ENCODE measurements at regions not wholly inside any gene's neighbourhood (a gene's known extent, or its start where the extent isn't known, plus 50 kb on each side); places are given as distances from the start of the nearest gene placed in this dataset.

DNA sequence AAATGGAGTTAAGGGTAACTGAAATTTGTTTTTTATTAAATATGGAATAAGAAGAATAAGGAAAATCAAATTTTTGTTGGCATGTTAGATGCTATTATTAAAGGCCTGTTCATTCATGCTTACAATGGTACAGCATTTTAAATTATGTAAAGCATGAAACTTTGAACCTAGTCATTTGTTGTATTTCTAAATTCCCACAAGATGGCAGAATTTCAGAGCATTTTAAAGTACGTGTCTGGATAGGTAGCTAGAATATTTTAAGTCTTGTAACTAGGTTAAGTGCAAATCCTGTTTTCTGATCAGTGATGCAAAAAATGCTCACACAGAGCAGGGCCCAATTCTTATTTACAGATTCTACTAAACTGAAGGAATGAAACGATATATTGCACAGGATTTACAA lies 585.6 kb upstream of the MIS18BP1 start:
- no peak for DNase-seq
- Histone ChIP-seq H3K4me1 (ENCODE audit: insufficient read depth) (no peaks in the 10 kb centered on the region), H3K9me3 (no peaks in the 10 kb centered on the region), H3K27me3 (no peaks in the 10 kb centered on the region), H3K36me3 (no peaks in the 10 kb centered on the region), H3K4me3 (no peak overlapping the region), H3K27ac (no peak overlapping the region)
- 14 to 29% (median 21%) methylated on average over 2 of the region's 2 CpGs for WGBS, 3 donors
- intact Hi-C loops (cut with DNase I): no loop called here
- TF ChIP-seq, protein P1, sequence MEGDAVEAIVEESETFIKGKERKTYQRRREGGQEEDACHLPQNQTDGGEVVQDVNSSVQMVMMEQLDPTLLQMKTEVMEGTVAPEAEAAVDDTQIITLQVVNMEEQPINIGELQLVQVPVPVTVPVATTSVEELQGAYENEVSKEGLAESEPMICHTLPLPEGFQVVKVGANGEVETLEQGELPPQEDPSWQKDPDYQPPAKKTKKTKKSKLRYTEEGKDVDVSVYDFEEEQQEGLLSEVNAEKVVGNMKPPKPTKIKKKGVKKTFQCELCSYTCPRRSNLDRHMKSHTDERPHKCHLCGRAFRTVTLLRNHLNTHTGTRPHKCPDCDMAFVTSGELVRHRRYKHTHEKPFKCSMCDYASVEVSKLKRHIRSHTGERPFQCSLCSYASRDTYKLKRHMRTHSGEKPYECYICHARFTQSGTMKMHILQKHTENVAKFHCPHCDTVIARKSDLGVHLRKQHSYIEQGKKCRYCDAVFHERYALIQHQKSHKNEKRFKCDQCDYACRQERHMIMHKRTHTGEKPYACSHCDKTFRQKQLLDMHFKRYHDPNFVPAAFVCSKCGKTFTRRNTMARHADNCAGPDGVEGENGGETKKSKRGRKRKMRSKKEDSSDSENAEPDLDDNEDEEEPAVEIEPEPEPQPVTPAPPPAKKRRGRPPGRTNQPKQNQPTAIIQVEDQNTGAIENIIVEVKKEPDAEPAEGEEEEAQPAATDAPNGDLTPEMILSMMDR (IDR thresholded peaks at IDR 0.05): no peak
- TF ChIP-seq POLR2A (IDR thresholded peaks at IDR 0.05) (no peak), EP300 (IDR thresholded peaks at IDR 0.05) (no peak)

DNA sequence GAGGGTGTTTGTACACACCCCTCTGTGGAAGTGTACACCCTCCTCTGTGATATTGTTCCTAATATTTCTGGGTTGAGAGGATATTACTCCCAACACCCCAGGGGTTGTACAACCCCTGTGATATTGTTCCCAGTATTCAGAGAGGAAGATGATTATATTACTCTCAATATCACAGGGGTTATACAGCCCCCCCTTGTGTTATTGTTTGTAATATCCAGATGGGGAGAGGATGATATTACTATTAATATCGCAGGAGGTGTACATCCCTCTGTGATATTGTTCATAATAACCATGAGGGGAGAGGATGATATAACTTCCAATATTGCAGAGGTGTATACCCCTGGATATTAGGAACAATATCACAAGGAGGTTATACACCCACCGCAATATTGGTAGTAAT lies 566.1 kb upstream of the MIS18BP1 start:
- no peak for TF ChIP-seq EP300 (IDR thresholded peaks at IDR 0.05)
- TF ChIP-seq, protein P1 (IDR thresholded peaks at IDR 0.05): no peak
- TF ChIP-seq POLR2A (IDR thresholded peaks at IDR 0.05): no peak
- 91 to 97% (median 96%) methylated on average over 2 of the region's 2 CpGs for WGBS, 3 donors
- DNase-seq: no peak
- intact Hi-C loops (cut with DNase I): no loop called here
- no peaks in the 10 kb centered on the region for H3K27me3 ChIP-seq
- no peak overlapping the region for H3K27ac ChIP-seq
- no peaks in the 10 kb centered on the region for H3K9me3 ChIP-seq
- H3K36me3 ChIP-seq: no peaks in the 10 kb centered on the region
- H3K4me3 ChIP-seq: no peak overlapping the region
- no peaks in the 10 kb centered on the region for H3K4me1 ChIP-seq (ENCODE audit: insufficient read depth)

DNA sequence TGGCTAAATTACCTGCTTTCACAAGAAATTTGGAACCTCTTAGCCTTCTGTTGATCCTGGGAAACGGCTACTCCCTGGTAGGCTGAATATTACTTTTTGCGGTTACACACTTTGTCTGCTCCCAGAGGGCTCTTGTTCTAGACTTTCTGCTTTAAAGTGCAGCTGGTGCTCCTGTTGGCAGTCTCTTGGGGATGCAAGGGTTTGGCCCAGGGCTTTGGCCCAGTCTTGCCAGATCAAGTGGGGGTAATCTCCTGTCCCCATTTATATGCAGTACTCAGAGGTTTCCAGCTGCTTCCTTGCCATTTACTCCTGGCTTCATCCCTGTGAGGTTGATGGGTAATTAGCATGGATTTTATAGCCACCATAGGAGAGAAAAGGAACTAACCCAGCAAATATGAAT lies 558.2 kb upstream of the MIS18BP1 start:
- H3K4me3 ChIP-seq: no peak overlapping the region
- no peaks in the 10 kb centered on the region for H3K9me3 ChIP-seq
- no peak for DNase-seq
- H3K36me3 ChIP-seq: no peaks in the 10 kb centered on the region
- intact Hi-C loops (cut with DNase I): no loop called here
- WGBS, 3 donors: 83 to 86% (median 86%) methylated on average over 2 of the region's 2 CpGs
- no peaks in the 10 kb centered on the region for H3K27me3 ChIP-seq
- peaks cover 1% of the 10 kb centered on the region for H3K4me1 ChIP-seq (ENCODE audit: insufficient read depth)
- TF ChIP-seq, protein P1 (IDR thresholded peaks at IDR 0.05): no peak
- no peak for TF ChIP-seq EP300 (IDR thresholded peaks at IDR 0.05)
- TF ChIP-seq POLR2A (IDR thresholded peaks at IDR 0.05): no peak
- H3K27ac ChIP-seq: no peak overlapping the region

DNA sequence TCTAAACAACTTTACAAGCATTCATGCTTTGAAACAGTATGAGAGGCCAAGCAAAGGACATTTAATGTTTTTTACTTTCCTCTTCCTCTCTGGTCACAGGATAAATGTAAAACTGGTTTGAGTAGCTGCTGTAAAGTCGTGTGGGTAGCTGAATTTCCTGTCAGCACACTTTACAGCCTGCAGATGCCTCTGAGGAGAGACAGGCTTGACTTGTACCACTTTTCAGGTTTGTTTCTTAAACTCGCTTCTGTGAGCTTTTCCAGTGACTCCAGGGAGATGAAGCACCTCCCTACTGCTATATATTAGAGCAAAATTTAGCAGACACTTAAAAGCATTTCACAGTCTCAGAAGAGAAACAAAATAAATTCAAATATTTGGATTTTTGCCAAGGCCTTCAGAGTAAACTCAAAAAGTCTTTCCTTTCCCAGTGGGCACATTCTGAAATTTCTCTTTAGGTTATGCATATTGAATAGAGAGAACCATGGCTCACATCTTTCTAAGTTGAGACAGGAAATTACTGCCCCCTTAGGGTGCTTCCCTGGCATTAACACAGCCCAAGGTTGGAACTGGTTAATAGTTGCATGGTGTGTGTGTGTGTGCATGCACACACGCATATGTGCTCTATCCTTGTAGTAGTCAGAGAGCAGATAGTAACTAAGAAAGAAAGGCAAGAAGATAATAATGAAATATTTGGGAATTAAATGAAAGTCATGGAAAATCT lies 557.3 kb upstream of the MIS18BP1 start:
- 20 to 24% (median 20%) methylated on average over 3 of the region's 3 CpGs for WGBS, 3 donors
- Histone ChIP-seq H3K4me3 (no peak overlapping the region), H3K4me1 (ENCODE audit: insufficient read depth) (peaks cover 1% of the 10 kb centered on the region), H3K9me3 (no peaks in the 10 kb centered on the region), H3K27me3 (no peaks in the 10 kb centered on the region), H3K36me3 (no peaks in the 10 kb centered on the region), H3K27ac (no peak overlapping the region)
- intact Hi-C loops (cut with DNase I): no loop called here
- no peak for DNase-seq
- TF ChIP-seq POLR2A (IDR thresholded peaks at IDR 0.05) (no peak), EP300 (IDR thresholded peaks at IDR 0.05) (no peak)
- TF ChIP-seq, protein P1 (IDR thresholded peaks at IDR 0.05): no peak

All from ovary (tissue), 7 donors.